NCI-H1105 (cell line): ENCODE measurements at regions not wholly inside any gene's neighbourhood (a gene's known extent, or its start where the extent isn't known, plus 50 kb on each side); places are given as distances from the start of the nearest gene placed in this dataset.
A peak's percentile ranks its signal among the peaks of the same experiment; 100 is the strongest.

Source experiments
- DNase-seq: peaks from one replicate; lab custom pipeline; 2025; lab: John Stamatoyannopoulos, UW

- no peak for DNase-seq
Measured at GRCh38 chr9:106657926-106658325, 205.0 kb upstream of the ZNF462 start.

- no peak for DNase-seq
Measured at GRCh38 chr9:106668534-106668933, 194.4 kb upstream of the ZNF462 start.

GRCh38 chr9:106669835-106670234 lies 193.1 kb upstream of the ZNF462 start:
- DNase-seq: no peak

- no peak for DNase-seq
Measured at GRCh38 chr9:106670418-106670817, 192.5 kb upstream of the ZNF462 start.

- no peak for DNase-seq
Measured at GRCh38 chr9:106675780-106676179, 187.2 kb upstream of the ZNF462 start.

- DNase-seq: no peak
Measured at GRCh38 chr9:106677374-106677773, 185.6 kb upstream of the ZNF462 start.

GRCh38 chr9:106677830-106678229 lies 185.1 kb upstream of the ZNF462 start:
- no peak for DNase-seq

GRCh38 chr9:106678273-106678672 lies 184.7 kb upstream of the ZNF462 start:
- no peak for DNase-seq

- DNase-seq: no peak
Measured at GRCh38 chr9:106682420-106682819, 180.5 kb upstream of the ZNF462 start.

- DNase-seq: no peak
Measured at GRCh38 chr9:106683454-106683853, 179.5 kb upstream of the ZNF462 start.

- DNase-seq: no peak
Measured at GRCh38 chr9:106684940-106685695, 177.8 kb upstream of the ZNF462 start.

GRCh38 chr9:106689089-106689488 lies 173.9 kb upstream of the ZNF462 start:
- no peak for DNase-seq

- no peak for DNase-seq
Measured at GRCh38 chr9:106691627-106692026, 171.3 kb upstream of the ZNF462 start.

- no peak for DNase-seq
Measured at GRCh38 chr9:106693558-106693957, 169.4 kb upstream of the ZNF462 start.

- no peak for DNase-seq
Measured at GRCh38 chr9:106696804-106697203, 166.2 kb upstream of the ZNF462 start.

GRCh38 chr9:106697390-106697749 lies 165.6 kb upstream of the ZNF462 start:
- DNase-seq: no peak

GRCh38 chr9:106697750-106698502 lies 165.0 kb upstream of the ZNF462 start:
- peak; percentile 90 for DNase-seq

- no peak for DNase-seq
Measured at GRCh38 chr9:106700676-106701075, 162.3 kb upstream of the ZNF462 start.

GRCh38 chr9:106701611-106702010 lies 161.4 kb upstream of the ZNF462 start:
- no peak for DNase-seq

- DNase-seq: no peak
Measured at GRCh38 chr9:106704056-106704615, 158.8 kb upstream of the ZNF462 start.

GRCh38 chr9:106707291-106707690 lies 155.7 kb upstream of the ZNF462 start:
- DNase-seq: no peak

- DNase-seq: no peak
Measured at GRCh38 chr9:106707738-106708474, 155.1 kb upstream of the ZNF462 start.
